GM21576 (cell line): ENCODE measurements at regions not wholly inside any gene's neighbourhood (a gene's known extent, or its start where the extent isn't known, plus 50 kb on each side); places are given as distances from the start of the nearest gene placed in this dataset.

ENCODE experiments used
- ATAC-seq: cut with Tn5 transposase; IDR thresholded peaks from one replicate; pipeline ENCODE4 v1.9.1; 2021; ENCODE audit warnings: mild to moderate bottlenecking, moderate library complexity; ENCODE audit not compliant: unreplicated experiment

GRCh38 chr18:76553715-76554546, 58.9 kb upstream of the ZNF516 start:
- ATAC-seq, result no peak

- no peak for ATAC-seq
Observed at GRCh38 chr18:76548541-76548940, 53.5 kb upstream of the ZNF516 start.

GRCh38 chr18:76547296-76547695, 52.3 kb upstream of the ZNF516 start:
- no peak for ATAC-seq

- ATAC-seq, result no peak
Observed at GRCh38 chr18:76546436-76546835, 51.4 kb upstream of the ZNF516 start.

GRCh38 chr18:76546088-76546435, 51.0 kb upstream of the ZNF516 start:
- ATAC-seq, result no peak

- ATAC-seq, result no peak
Observed at GRCh38 chr18:76545433-76546087, 50.5 kb upstream of the ZNF516 start.

- no peak for ATAC-seq
Observed at GRCh38 chr18:76544511-76545345, 49.7 kb upstream of the ZNF516 start.
